ENCODE measurements at regions not wholly inside any gene's neighbourhood (a gene's known extent, or its start where the extent isn't known, plus 50 kb on each side); places are given as distances from the start of the nearest gene placed in this dataset.

- TF ChIP-seq, protein P1, sequence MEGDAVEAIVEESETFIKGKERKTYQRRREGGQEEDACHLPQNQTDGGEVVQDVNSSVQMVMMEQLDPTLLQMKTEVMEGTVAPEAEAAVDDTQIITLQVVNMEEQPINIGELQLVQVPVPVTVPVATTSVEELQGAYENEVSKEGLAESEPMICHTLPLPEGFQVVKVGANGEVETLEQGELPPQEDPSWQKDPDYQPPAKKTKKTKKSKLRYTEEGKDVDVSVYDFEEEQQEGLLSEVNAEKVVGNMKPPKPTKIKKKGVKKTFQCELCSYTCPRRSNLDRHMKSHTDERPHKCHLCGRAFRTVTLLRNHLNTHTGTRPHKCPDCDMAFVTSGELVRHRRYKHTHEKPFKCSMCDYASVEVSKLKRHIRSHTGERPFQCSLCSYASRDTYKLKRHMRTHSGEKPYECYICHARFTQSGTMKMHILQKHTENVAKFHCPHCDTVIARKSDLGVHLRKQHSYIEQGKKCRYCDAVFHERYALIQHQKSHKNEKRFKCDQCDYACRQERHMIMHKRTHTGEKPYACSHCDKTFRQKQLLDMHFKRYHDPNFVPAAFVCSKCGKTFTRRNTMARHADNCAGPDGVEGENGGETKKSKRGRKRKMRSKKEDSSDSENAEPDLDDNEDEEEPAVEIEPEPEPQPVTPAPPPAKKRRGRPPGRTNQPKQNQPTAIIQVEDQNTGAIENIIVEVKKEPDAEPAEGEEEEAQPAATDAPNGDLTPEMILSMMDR (conservative IDR thresholded peaks at IDR 0.05; ENCODE audit: low read depth, low read length) = no peak
- TF ChIP-seq EZH2phosphoT487 (IDR thresholded peaks at IDR 0.05; ENCODE audit: borderline replicate concordance, low read length) = no peak
Measured at GRCh38 chr2:18966131-18966530, 376.8 kb upstream of the NT5C1B start.
